ENCODE measurements at regions not wholly inside any gene's neighbourhood (a gene's known extent, or its start where the extent isn't known, plus 50 kb on each side); places are given as distances from the start of the nearest gene placed in this dataset.

- intact Hi-C loops (cut with micrococcal nuclease; ENCODE audit: unreplicated experiment): no loop called here
- BruUV-seq (replicated peaks): no TSS peak
- POLR2A ChIA-PET: no interaction called here
These were observed 108.4 kb upstream of the LARP1 start for GRCh38 chr5:154646745-154647113.

GRCh38 chr5:154644745-154645411, 110.3 kb upstream of the LARP1 start:
- CTCF ChIA-PET: interaction anchor here (0.6 to 0.7 kb wide), 2 partner anchors 12 to 666 kb away, joined by 3 to 8 read pairs; no protein-coding TSS in a partner anchor
- Histone ChIP-seq H3K4me3 (ENCODE audit: low read depth in 2 of 2, low read length in 2 of 2) (no peak overlapping the region), H3K27me3 (ENCODE audit: control insufficient read depth, insufficient read depth, low read length) (no peaks in the 10 kb centered on the region), H3K4me1 (ENCODE audit: control insufficient read depth, insufficient read depth, low read length) (no peaks in the 10 kb centered on the region), H3K9me3 (ENCODE audit: control insufficient read depth, insufficient read depth, low read depth, low read length) (no peaks in the 10 kb centered on the region), H3K27ac (ENCODE audit: low read length) (no peak overlapping the region), H3K36me3 (ENCODE audit: control insufficient read depth, insufficient read depth, low read length) (no peaks in the 10 kb centered on the region)
- DNase-seq (ENCODE audit: low read depth, low spot score) (no peak), ATAC-seq (no peak)
- BruUV-seq (replicated peaks): no TSS peak
- in situ Hi-C loops (cut with HindIII; ENCODE audit: low pct_unique_long_range_greater_than_20kb, low sequenced_read_pairs) (no loop called here), intact Hi-C loops (cut with micrococcal nuclease; ENCODE audit: unreplicated experiment) (no loop called here)
- POLR2A ChIA-PET: no interaction called here
- TF ChIP-seq POLR2AphosphoS5 (IDR thresholded peaks at IDR 0.05; ENCODE audit: low read depth, low read length): no peak
- TF ChIP-seq TCF7L2 (IDR thresholded peaks at IDR 0.05; ENCODE audit: low read depth, low read length): no peak
- no peak for TF ChIP-seq SIN3A (IDR thresholded peaks at IDR 0.05; ENCODE audit: borderline replicate concordance, insufficient read depth, low read depth, low read length)
- no peak for TF ChIP-seq REST (IDR thresholded peaks at IDR 0.05; ENCODE audit: insufficient read depth in 1 of 2, low read depth in 2 of 2, low read length in 1 of 2)
- TF ChIP-seq CTCF (IDR thresholded peaks at IDR 0.05): no peak

More at GRCh38 chr5:154646745-154647113, 108.4 kb upstream of the LARP1 start:
- Histone ChIP-seq H3K9me3 (ENCODE audit: control insufficient read depth, insufficient read depth, low read depth, low read length) (no peaks in the 10 kb centered on the region), H3K27me3 (ENCODE audit: control insufficient read depth, insufficient read depth, low read length) (no peaks in the 10 kb centered on the region), H3K4me3 (ENCODE audit: low read depth in 2 of 2, low read length in 2 of 2) (no peak overlapping the region), H3K4me1 (ENCODE audit: control insufficient read depth, insufficient read depth, low read length) (no peaks in the 10 kb centered on the region), H3K27ac (ENCODE audit: low read length) (no peak overlapping the region), H3K36me3 (ENCODE audit: control insufficient read depth, insufficient read depth, low read length) (no peaks in the 10 kb centered on the region)
- in situ Hi-C loops (cut with HindIII; ENCODE audit: low pct_unique_long_range_greater_than_20kb, low sequenced_read_pairs): no loop called here
- CTCF ChIA-PET: no interaction called here
- TF ChIP-seq REST (IDR thresholded peaks at IDR 0.05; ENCODE audit: insufficient read depth in 1 of 2, low read depth in 2 of 2, low read length in 1 of 2) (no peak), CTCF (IDR thresholded peaks at IDR 0.05) (no peak), TCF7L2 (IDR thresholded peaks at IDR 0.05; ENCODE audit: low read depth, low read length) (no peak), SIN3A (IDR thresholded peaks at IDR 0.05; ENCODE audit: borderline replicate concordance, insufficient read depth, low read depth, low read length) (no peak), POLR2AphosphoS5 (IDR thresholded peaks at IDR 0.05; ENCODE audit: low read depth, low read length) (no peak)
- DNase-seq (ENCODE audit: low read depth, low spot score) (no peak), ATAC-seq (no peak)
